ENCODE measurements at regions not wholly inside any gene's neighbourhood (a gene's known extent, or its start where the extent isn't known, plus 50 kb on each side); places are given as distances from the start of the nearest gene placed in this dataset.

DNA sequence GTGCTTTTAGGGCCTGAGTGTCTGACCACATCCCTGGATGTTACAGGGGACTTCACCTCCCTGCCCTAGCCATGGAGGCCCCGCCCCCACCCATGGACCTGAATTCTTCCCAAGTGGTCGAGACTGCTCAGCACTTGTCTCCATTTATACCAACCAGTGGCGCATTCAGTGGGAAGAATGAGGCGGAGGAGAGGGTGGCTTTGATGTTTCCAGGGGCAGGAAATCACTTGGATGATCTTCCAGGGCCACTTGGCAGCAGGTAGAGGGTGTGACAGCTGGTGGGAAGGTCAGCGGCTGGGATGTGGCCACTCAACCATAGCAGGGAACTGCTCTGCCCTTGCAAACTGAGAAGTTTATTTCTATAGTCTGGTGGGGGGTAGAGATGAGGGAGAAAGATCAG is 155.1 kb upstream of the BLID start:
- Histone ChIP-seq H3K9me3 (ENCODE audit: low read length) (no peaks in the 10 kb centered on the region), H2AFZ (ENCODE audit: low read length) (no peak overlapping the region), H3K79me2 (ENCODE audit: low read length) (no peaks in the 10 kb centered on the region), H3K9ac (ENCODE audit: low read length) (no peak overlapping the region), H3K4me2 (ENCODE audit: low read depth, low read length, poor library complexity, severe bottlenecking) (no peak overlapping the region), H3K9me2 (replicated peaks; ENCODE audit: insufficient read depth, low read length) (no peaks in the 10 kb centered on the region), H3K4me3 (ENCODE audit: low read length) (no peak overlapping the region), H3K36me3 (ENCODE audit: insufficient read depth, low read length) (no peaks in the 10 kb centered on the region), H3K27ac (ENCODE audit: low read length) (no peak overlapping the region), H3K4me1 (ENCODE audit: low read length) (no peaks in the 10 kb centered on the region), H3K27me3 (ENCODE audit: low read length) (no peaks in the 10 kb centered on the region), H4K20me1 (ENCODE audit: insufficient read depth, low read depth, low read length) (no peaks in the 10 kb centered on the region)
- DNase-seq: no peak

DNA sequence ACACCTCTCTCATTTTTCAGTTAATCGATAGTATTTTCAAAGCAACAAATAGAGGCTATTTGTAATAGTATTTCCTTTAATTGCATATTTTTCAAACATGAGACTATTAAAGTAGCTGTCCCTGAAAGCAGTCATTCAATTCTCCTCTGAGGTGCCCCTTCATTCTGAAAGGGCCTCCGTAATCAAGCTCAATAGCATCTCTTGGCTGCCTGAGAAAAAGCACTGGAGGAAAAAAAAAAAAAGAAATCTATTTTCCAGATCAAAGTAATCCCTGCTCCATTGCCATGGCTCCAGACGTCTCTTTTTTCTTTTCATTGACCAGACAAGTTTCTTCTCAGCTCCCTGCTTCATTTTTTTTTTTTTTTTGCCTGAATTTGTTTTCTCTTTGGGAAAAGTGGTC is 154.5 kb upstream of the BLID start:
- H3K9me2 ChIP-seq (replicated peaks; ENCODE audit: insufficient read depth, low read length): no peaks in the 10 kb centered on the region
- H2AFZ ChIP-seq (ENCODE audit: low read length): no peak overlapping the region
- no peaks in the 10 kb centered on the region for H3K4me1 ChIP-seq (ENCODE audit: low read length)
- no peaks in the 10 kb centered on the region for H3K36me3 ChIP-seq (ENCODE audit: insufficient read depth, low read length)
- H3K27me3 ChIP-seq (ENCODE audit: low read length): no peaks in the 10 kb centered on the region
- no peak for DNase-seq
- no peaks in the 10 kb centered on the region for H3K9me3 ChIP-seq (ENCODE audit: low read length)
- H3K4me2 ChIP-seq (ENCODE audit: low read depth, low read length, poor library complexity, severe bottlenecking): no peak overlapping the region
- H3K9ac ChIP-seq (ENCODE audit: low read length): no peak overlapping the region
- no peak overlapping the region for H3K4me3 ChIP-seq (ENCODE audit: low read length)
- H3K27ac ChIP-seq (ENCODE audit: low read length): no peak overlapping the region
- H4K20me1 ChIP-seq (ENCODE audit: insufficient read depth, low read depth, low read length): no peaks in the 10 kb centered on the region
- H3K79me2 ChIP-seq (ENCODE audit: low read length): no peaks in the 10 kb centered on the region

DNA sequence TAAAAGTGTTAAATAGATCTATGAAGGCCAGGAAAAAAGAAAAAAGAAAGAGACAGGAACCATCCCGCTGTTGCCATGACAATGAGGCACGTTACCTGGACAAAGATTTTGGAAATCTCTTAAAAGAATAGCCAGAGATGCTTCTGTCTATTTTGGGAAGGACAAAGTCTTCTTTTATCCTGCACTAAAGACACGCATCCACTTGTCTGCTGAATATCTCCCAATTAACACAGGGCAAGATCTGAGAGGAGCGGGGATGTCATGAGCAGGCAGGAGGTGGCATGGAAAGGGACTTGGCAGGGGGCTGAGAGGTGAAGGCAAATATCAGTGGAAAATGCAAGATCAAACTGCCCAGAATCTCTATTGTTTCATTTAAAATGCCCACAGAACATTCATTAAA is 153.8 kb upstream of the BLID start:
- no peak overlapping the region for H3K27ac ChIP-seq (ENCODE audit: low read length)
- no peaks in the 10 kb centered on the region for H3K79me2 ChIP-seq (ENCODE audit: low read length)
- no peaks in the 10 kb centered on the region for H3K9me2 ChIP-seq (replicated peaks; ENCODE audit: insufficient read depth, low read length)
- no peak overlapping the region for H3K4me3 ChIP-seq (ENCODE audit: low read length)
- H3K9me3 ChIP-seq (ENCODE audit: low read length): no peaks in the 10 kb centered on the region
- H4K20me1 ChIP-seq (ENCODE audit: insufficient read depth, low read depth, low read length): no peaks in the 10 kb centered on the region
- H3K4me2 ChIP-seq (ENCODE audit: low read depth, low read length, poor library complexity, severe bottlenecking): no peak overlapping the region
- DNase-seq: no peak
- H3K36me3 ChIP-seq (ENCODE audit: insufficient read depth, low read length): no peaks in the 10 kb centered on the region
- no peaks in the 10 kb centered on the region for H3K27me3 ChIP-seq (ENCODE audit: low read length)
- H3K9ac ChIP-seq (ENCODE audit: low read length): no peak overlapping the region
- no peak overlapping the region for H2AFZ ChIP-seq (ENCODE audit: low read length)
- no peaks in the 10 kb centered on the region for H3K4me1 ChIP-seq (ENCODE audit: low read length)

DNA sequence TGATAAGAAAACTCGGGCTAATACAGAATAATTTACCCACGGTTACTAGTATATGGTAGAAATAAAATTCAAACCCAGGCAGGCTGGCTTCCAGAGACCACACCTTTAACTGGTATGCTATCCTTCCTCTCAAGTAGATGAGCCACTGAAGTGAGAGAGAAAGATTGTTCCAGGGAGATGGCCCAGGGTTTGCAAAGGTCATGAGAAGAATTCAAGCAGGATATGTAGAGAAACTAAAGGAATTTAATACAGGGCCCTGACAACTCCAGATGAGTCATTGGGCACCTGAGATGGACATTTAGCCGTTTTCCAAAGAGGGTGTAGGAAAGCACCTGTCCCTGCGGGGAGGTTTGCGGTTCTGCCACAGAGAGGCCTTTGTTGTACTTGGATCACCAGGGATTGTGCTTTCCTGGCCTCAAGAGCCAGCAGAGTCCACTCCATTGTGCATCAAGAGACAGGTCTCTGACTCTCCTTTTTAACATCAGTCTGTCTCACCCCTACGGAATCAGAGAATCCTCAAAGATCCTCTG is 152.7 kb upstream of the BLID start:
- H3K27me3 ChIP-seq (ENCODE audit: low read length): no peaks in the 10 kb centered on the region
- H3K4me3 ChIP-seq (ENCODE audit: low read length): no peak overlapping the region
- no peak for DNase-seq
- H3K79me2 ChIP-seq (ENCODE audit: low read length): no peaks in the 10 kb centered on the region
- H3K9ac ChIP-seq (ENCODE audit: low read length): no peak overlapping the region
- H3K9me2 ChIP-seq (replicated peaks; ENCODE audit: insufficient read depth, low read length): no peaks in the 10 kb centered on the region
- no peak overlapping the region for H3K4me2 ChIP-seq (ENCODE audit: low read depth, low read length, poor library complexity, severe bottlenecking)
- no peak overlapping the region for H3K27ac ChIP-seq (ENCODE audit: low read length)
- no peaks in the 10 kb centered on the region for H3K36me3 ChIP-seq (ENCODE audit: insufficient read depth, low read length)
- no peaks in the 10 kb centered on the region for H3K4me1 ChIP-seq (ENCODE audit: low read length)
- no peaks in the 10 kb centered on the region for H4K20me1 ChIP-seq (ENCODE audit: insufficient read depth, low read depth, low read length)
- no peaks in the 10 kb centered on the region for H3K9me3 ChIP-seq (ENCODE audit: low read length)
- no peak overlapping the region for H2AFZ ChIP-seq (ENCODE audit: low read length)

- no peaks in the 10 kb centered on the region for H3K4me1 ChIP-seq (ENCODE audit: low read length)
- H3K9me2 ChIP-seq (replicated peaks; ENCODE audit: insufficient read depth, low read length): no peaks in the 10 kb centered on the region
- no peaks in the 10 kb centered on the region for H3K27me3 ChIP-seq (ENCODE audit: low read length)
- H3K79me2 ChIP-seq (ENCODE audit: low read length): no peaks in the 10 kb centered on the region
- no peak for DNase-seq
- H2AFZ ChIP-seq (ENCODE audit: low read length): no peak overlapping the region
- no peak overlapping the region for H3K4me2 ChIP-seq (ENCODE audit: low read depth, low read length, poor library complexity, severe bottlenecking)
- no peak overlapping the region for H3K9ac ChIP-seq (ENCODE audit: low read length)
- H3K36me3 ChIP-seq (ENCODE audit: insufficient read depth, low read length): no peaks in the 10 kb centered on the region
- no peak overlapping the region for H3K4me3 ChIP-seq (ENCODE audit: low read length)
- no peaks in the 10 kb centered on the region for H4K20me1 ChIP-seq (ENCODE audit: insufficient read depth, low read depth, low read length)
- no peaks in the 10 kb centered on the region for H3K9me3 ChIP-seq (ENCODE audit: low read length)
- no peak overlapping the region for H3K27ac ChIP-seq (ENCODE audit: low read length)
Measured at GRCh38 chr11:122267602-122268001, 151.6 kb upstream of the BLID start.

GRCh38 chr11:122265981-122266380 is 150.0 kb upstream of the BLID start:
- H3K4me1 ChIP-seq (ENCODE audit: low read length): no peaks in the 10 kb centered on the region
- no peak overlapping the region for H3K4me3 ChIP-seq (ENCODE audit: low read length)
- H2AFZ ChIP-seq (ENCODE audit: low read length): no peak overlapping the region
- H4K20me1 ChIP-seq (ENCODE audit: insufficient read depth, low read depth, low read length): no peaks in the 10 kb centered on the region
- no peak overlapping the region for H3K9ac ChIP-seq (ENCODE audit: low read length)
- no peak overlapping the region for H3K27ac ChIP-seq (ENCODE audit: low read length)
- DNase-seq: no peak
- no peaks in the 10 kb centered on the region for H3K9me3 ChIP-seq (ENCODE audit: low read length)
- H3K9me2 ChIP-seq (replicated peaks; ENCODE audit: insufficient read depth, low read length): no peaks in the 10 kb centered on the region
- H3K27me3 ChIP-seq (ENCODE audit: low read length): no peaks in the 10 kb centered on the region
- H3K4me2 ChIP-seq (ENCODE audit: low read depth, low read length, poor library complexity, severe bottlenecking): no peak overlapping the region
- H3K36me3 ChIP-seq (ENCODE audit: insufficient read depth, low read length): no peaks in the 10 kb centered on the region
- no peaks in the 10 kb centered on the region for H3K79me2 ChIP-seq (ENCODE audit: low read length)

DNA sequence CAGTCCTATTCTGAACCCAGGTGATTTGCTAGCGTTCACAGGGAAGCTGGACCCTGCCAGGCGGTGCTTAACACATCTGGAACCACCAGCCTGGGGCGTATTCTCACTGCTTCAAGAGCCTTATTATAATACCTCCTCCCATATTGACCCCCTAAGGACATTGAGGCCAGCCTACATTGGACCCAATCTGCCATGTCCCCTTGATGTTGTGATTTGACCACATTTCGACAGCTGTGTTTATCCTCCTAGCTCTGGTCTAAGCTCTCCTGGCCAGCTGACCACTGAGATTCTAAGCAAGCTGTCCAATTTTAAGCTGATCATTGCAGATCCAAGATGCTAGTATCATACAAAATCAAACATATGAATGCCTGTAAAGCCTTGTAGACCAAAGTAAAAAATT is 148.1 kb upstream of the BLID start:
- Histone ChIP-seq H2AFZ (ENCODE audit: low read length) (no peak overlapping the region), H3K4me2 (ENCODE audit: low read depth, low read length, poor library complexity, severe bottlenecking) (no peak overlapping the region), H3K9me2 (replicated peaks; ENCODE audit: insufficient read depth, low read length) (no peaks in the 10 kb centered on the region), H3K9ac (ENCODE audit: low read length) (no peak overlapping the region), H3K27ac (ENCODE audit: low read length) (no peak overlapping the region), H3K4me1 (ENCODE audit: low read length) (no peaks in the 10 kb centered on the region), H3K4me3 (ENCODE audit: low read length) (no peak overlapping the region), H3K36me3 (ENCODE audit: insufficient read depth, low read length) (no peaks in the 10 kb centered on the region), H3K9me3 (ENCODE audit: low read length) (no peaks in the 10 kb centered on the region), H4K20me1 (ENCODE audit: insufficient read depth, low read depth, low read length) (no peaks in the 10 kb centered on the region), H3K79me2 (ENCODE audit: low read length) (no peaks in the 10 kb centered on the region), H3K27me3 (ENCODE audit: low read length) (no peaks in the 10 kb centered on the region)
- DNase-seq: no peak

DNA sequence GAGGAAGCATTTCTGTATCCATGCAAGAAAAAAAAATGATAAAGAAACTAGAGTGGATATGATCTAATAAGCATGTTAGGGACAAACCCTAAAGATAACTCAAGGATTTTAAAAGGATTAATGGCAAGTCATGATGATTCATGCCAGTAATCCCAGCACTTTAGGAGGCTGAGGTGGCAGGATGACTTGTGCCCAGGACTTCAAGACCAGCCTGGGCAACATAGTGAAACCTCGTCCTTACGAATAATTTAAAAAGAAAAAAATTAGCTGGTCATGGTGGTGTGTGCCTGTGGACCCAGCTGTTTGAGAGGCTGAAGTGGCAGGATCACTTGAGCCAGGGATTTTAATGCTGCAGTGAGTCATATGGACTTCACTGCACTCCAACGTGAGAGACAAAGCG is 145.5 kb upstream of the BLID start:
- Histone ChIP-seq H3K4me1 (ENCODE audit: low read length) (no peaks in the 10 kb centered on the region), H3K9ac (ENCODE audit: low read length) (no peak overlapping the region), H2AFZ (ENCODE audit: low read length) (no peak overlapping the region), H3K36me3 (ENCODE audit: insufficient read depth, low read length) (no peaks in the 10 kb centered on the region), H3K79me2 (ENCODE audit: low read length) (no peaks in the 10 kb centered on the region), H3K27ac (ENCODE audit: low read length) (no peak overlapping the region), H3K9me3 (ENCODE audit: low read length) (no peaks in the 10 kb centered on the region), H3K27me3 (ENCODE audit: low read length) (no peaks in the 10 kb centered on the region), H4K20me1 (ENCODE audit: insufficient read depth, low read depth, low read length) (no peaks in the 10 kb centered on the region), H3K4me3 (ENCODE audit: low read length) (no peak overlapping the region), H3K9me2 (replicated peaks; ENCODE audit: insufficient read depth, low read length) (no peaks in the 10 kb centered on the region), H3K4me2 (ENCODE audit: low read depth, low read length, poor library complexity, severe bottlenecking) (no peak overlapping the region)
- DNase-seq: no peak

All from Karpas-422 (cell line).